Esophagus mucosa (tissue), 1 donor: ENCODE measurements at regions not wholly inside any gene's neighbourhood (a gene's known extent, or its start where the extent isn't known, plus 50 kb on each side); places are given as distances from the start of the nearest gene placed in this dataset.

ENCODE experiments used
- ATAC-seq: fragments of 200-7000 bp; cut with Tn5 transposase; one replicate; pipeline ENCODE4 v1.9.1; 2020
- donor health status: DM: yes; HTN: yes; CAD: no.

- ATAC-seq, result no peak
Measured at GRCh38 chr5:32503261-32503660, 58.7 kb upstream of the ZFR start.

GRCh38 chr5:32501071-32502002 lies 56.8 kb upstream of the ZFR start:
- no peak for ATAC-seq

- ATAC-seq, result no peak
Measured at GRCh38 chr5:32500181-32500580, 55.6 kb upstream of the ZFR start.

- ATAC-seq, result no peak
Measured at GRCh38 chr5:32499261-32499660, 54.7 kb upstream of the ZFR start.

GRCh38 chr5:32498484-32498883 lies 53.9 kb upstream of the ZFR start:
- ATAC-seq, result no peak

GRCh38 chr5:32496104-32496503 lies 51.6 kb upstream of the ZFR start:
- ATAC-seq, result no peak

GRCh38 chr5:32494827-32495226 lies 50.3 kb upstream of the ZFR start:
- ATAC-seq, result no peak
